Mesendoderm (in vitro differentiated cells): ENCODE measurements at regions not wholly inside any gene's neighbourhood (a gene's known extent, or its start where the extent isn't known, plus 50 kb on each side); places are given as distances from the start of the nearest gene placed in this dataset.

Source experiments
- DNase-seq: peaks from one replicate; pipeline ENCODE4 v3.0.0; 2013
- H2AK5ac ChIP-seq: 2 replicates; pipeline ENCODE4 v1.6.1; 2013; ENCODE audit warnings: low read length, inconsistent platforms
- H2BK120ac ChIP-seq: 2 replicates; pipeline ENCODE4 v1.6.1; 2013; ENCODE audit warnings: low read depth, mild to moderate bottlenecking, low read length, moderate library complexity, mixed read lengths
- H2BK15ac ChIP-seq: replicated peaks from 2 replicates; pipeline ENCODE4 v1.6.1; 2013; ENCODE audit warnings: low read depth, mild to moderate bottlenecking, moderate library complexity
- H2BK5ac ChIP-seq: 2 replicates; pipeline ENCODE4 v1.6.1; 2013; ENCODE audit warnings: low read length, inconsistent platforms
- H3K18ac ChIP-seq: 2 replicates; pipeline ENCODE4 v1.6.1; 2013; ENCODE audit warnings: mild to moderate bottlenecking, low read length, mixed read lengths
- H3K23ac ChIP-seq: one replicate; pipeline ENCODE4 v1.6.1; 2013; ENCODE audit warnings: low read length
- H3K27ac ChIP-seq: 2 replicates; pipeline ENCODE4 v1.5.1; 2013; ENCODE audit warnings: low read depth, mild to moderate bottlenecking, inconsistent platforms, low read length, moderate library complexity
- H3K27me3 ChIP-seq: 2 replicates; pipeline ENCODE4 v1.6.1; 2013; ENCODE audit warnings: low read length, control low read depth, mild to moderate bottlenecking, inconsistent platforms; ENCODE audit not compliant: insufficient read depth, poor library complexity
- H3K36me3 ChIP-seq: 2 replicates; pipeline ENCODE4 v1.6.1; 2013; ENCODE audit warnings: low read length, inconsistent platforms; ENCODE audit not compliant: control insufficient read depth, insufficient read depth
- H3K4ac ChIP-seq: one replicate; pipeline ENCODE4 v1.6.1; 2013; ENCODE audit warnings: low read depth, mild to moderate bottlenecking, low read length, moderate library complexity
- H3K4me1 ChIP-seq: 2 replicates; pipeline ENCODE4 v1.6.1; 2013; ENCODE audit warnings: low read depth, low read length, inconsistent platforms; ENCODE audit not compliant: control insufficient read depth
- H3K4me2 ChIP-seq: 2 replicates; pipeline ENCODE4 v1.6.1; 2013; ENCODE audit warnings: low read length
- H3K4me3 ChIP-seq: 2 replicates; pipeline ENCODE4 v1.5.1; 2013; ENCODE audit warnings: mild to moderate bottlenecking, low read length
- H3K56ac ChIP-seq: one replicate; pipeline ENCODE4 v1.6.1; 2013; ENCODE audit warnings: low read length
- H3K79me1 ChIP-seq: 2 replicates; pipeline ENCODE4 v1.6.1; 2013; ENCODE audit warnings: low read length, inconsistent platforms
- H3K79me2 ChIP-seq: 2 replicates; pipeline ENCODE4 v1.6.1; 2013; ENCODE audit warnings: mild to moderate bottlenecking, low read length; ENCODE audit not compliant: control insufficient read depth, insufficient read depth
- H3K9ac ChIP-seq: 2 replicates; pipeline ENCODE4 v1.6.1; 2013; ENCODE audit warnings: low read length, inconsistent platforms
- H4K5ac ChIP-seq: one replicate; pipeline ENCODE4 v1.6.1; 2013; ENCODE audit warnings: low read length
- H4K8ac ChIP-seq: one replicate; pipeline ENCODE4 v1.6.1; 2013; ENCODE audit warnings: low read depth, mild to moderate bottlenecking, control low read depth, low read length, moderate library complexity
- WGBS: extraction: QIAGEN DNeasy Blood & Tissue Kit; methylation state at CpG from one replicate; pipeline ENCODE4 v1.1.7; 2013; ENCODE audit warnings: low lambda C conversion rate, missing lambda C conversion rate; ENCODE audit not compliant: insufficient coverage; ENCODE audit errors: extremely low coverage; 5-methylcytosine and 5-hydroxymethylcytosine counted together

DNA sequence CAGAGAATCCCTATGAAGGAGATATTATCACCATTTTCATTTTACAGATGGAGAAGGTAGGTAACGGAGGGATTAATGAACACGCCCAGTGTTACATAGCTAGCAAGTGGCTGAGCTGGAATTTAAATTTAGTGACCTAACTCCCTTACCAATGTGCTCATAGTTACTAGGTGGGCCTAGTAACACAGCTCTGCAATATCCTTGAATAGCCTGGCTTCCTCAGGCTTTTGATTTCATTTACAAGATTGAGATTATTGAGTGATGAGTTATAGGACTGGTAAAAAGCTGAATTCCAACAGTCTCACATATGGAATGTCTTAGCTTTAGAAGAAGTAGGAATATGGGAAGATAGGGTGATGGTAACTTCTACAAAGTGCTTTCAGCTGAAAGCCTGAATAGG, 336.3 kb upstream of the KIF2A start:
- Histone ChIP-seq H3K27me3 (no peaks in the 10 kb centered on the region), H3K79me2 (no peaks in the 10 kb centered on the region), H3K4me1 (peaks cover 6% of the 10 kb centered on the region), H3K4me3 (no peak overlapping the region), H3K27ac (no peak overlapping the region), H3K23ac (no peak overlapping the region), H3K18ac (no peak overlapping the region), H3K56ac (no peak overlapping the region), H3K4me2 (no peak overlapping the region), H3K36me3 (no peaks in the 10 kb centered on the region), H2BK5ac (no peak overlapping the region), H2AK5ac (no peak overlapping the region), H4K5ac (no peak overlapping the region), H2BK120ac (no peak overlapping the region), H3K79me1 (no peaks in the 10 kb centered on the region), H2BK15ac (no peak overlapping the region), H4K8ac (no peak overlapping the region), H3K4ac (no peak overlapping the region), H3K9ac (no peak overlapping the region)
- no peak for DNase-seq
- no CpG with 5 or more reads among the region's 2 CpGs for WGBS

DNA sequence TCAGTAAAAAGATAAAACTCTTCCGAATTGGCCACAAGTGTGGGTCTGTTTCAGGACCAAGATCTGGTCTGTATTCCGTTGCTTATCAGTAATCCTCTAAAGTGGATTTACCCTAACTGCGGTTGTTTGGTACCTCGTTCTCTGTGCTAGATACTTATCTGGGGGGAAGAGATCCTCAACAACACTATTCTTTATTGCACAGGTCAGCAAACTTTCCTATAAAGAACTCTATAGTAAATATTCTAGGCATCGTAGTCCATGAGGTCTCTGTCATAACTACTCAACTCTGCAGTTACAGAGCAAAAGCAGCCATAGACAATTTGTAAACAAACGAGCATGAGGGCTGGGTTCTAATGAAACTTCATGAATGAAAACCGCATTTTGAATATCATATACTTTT, 335.8 kb upstream of the KIF2A start:
- Histone ChIP-seq H4K8ac (no peak overlapping the region), H3K4me3 (no peak overlapping the region), H2BK5ac (no peak overlapping the region), H2AK5ac (no peak overlapping the region), H3K79me1 (no peaks in the 10 kb centered on the region), H3K36me3 (no peaks in the 10 kb centered on the region), H3K27ac (no peak overlapping the region), H3K4ac (no peak overlapping the region), H3K23ac (no peak overlapping the region), H2BK120ac (no peak overlapping the region), H3K56ac (no peak overlapping the region), H3K4me1 (peaks cover 6% of the 10 kb centered on the region), H3K4me2 (no peak overlapping the region), H2BK15ac (no peak overlapping the region), H3K9ac (no peak overlapping the region), H3K79me2 (no peaks in the 10 kb centered on the region), H3K27me3 (no peaks in the 10 kb centered on the region), H3K18ac (no peak overlapping the region), H4K5ac (no peak overlapping the region)
- no CpG with 5 or more reads among the region's 7 CpGs for WGBS
- DNase-seq: no peak

DNA sequence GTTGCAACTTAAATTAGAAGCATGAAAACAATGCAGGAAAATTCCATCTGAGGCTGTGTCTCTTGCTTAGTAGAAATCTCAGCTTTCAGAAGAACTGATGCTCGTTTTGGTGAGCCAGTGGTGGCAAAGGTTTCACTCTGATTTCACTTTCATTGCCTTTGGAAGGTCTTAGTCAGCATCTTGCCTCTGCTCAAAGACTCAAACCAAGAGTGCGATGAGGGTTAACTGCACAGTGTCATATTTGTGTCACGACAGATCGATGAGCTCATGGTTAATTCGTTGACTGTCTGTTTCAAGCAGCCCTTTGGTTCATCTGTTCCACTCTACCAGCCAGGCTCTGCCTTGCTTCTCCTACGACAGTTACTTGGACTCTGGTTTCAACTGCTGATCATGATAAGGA, 331.3 kb upstream of the KIF2A start:
- Histone ChIP-seq H3K79me1 (no peaks in the 10 kb centered on the region), H2AK5ac (no peak overlapping the region), H4K8ac (no peak overlapping the region), H3K4ac (no peak overlapping the region), H2BK5ac (no peak overlapping the region), H3K27ac (no peak overlapping the region), H3K79me2 (no peaks in the 10 kb centered on the region), H3K9ac (no peak overlapping the region), H3K23ac (no peak overlapping the region), H3K4me3 (no peak overlapping the region), H3K4me1 (no peaks in the 10 kb centered on the region), H2BK15ac (no peak overlapping the region), H2BK120ac (no peak overlapping the region), H3K27me3 (no peaks in the 10 kb centered on the region), H3K4me2 (no peak overlapping the region), H3K36me3 (no peaks in the 10 kb centered on the region), H3K18ac (no peak overlapping the region), H4K5ac (no peak overlapping the region), H3K56ac (no peak overlapping the region)
- no CpG with 5 or more reads among the region's 6 CpGs for WGBS
- no peak for DNase-seq

DNA sequence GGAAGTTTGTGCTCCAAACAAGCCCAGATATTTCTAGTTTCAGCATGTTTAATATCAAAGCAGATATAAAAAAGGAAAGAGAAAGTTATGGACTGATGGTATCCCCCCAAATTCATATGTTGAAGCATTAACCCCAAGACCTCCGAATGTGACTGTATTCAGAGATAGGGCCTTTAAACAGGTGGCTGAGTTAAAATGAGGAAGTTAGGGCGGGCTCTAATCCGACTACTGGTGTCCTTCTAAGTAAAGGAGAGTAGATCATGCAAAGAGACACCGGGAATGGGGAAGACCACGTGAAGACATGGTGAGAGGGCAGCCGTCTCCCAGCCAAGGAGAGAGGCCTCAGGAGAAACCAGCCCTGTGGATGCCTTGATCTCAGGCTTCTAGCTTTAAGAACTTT, 324.1 kb upstream of the KIF2A start:
- no peak overlapping the region for H3K23ac ChIP-seq
- H3K56ac ChIP-seq: no peak overlapping the region
- H3K4me1 ChIP-seq: no peaks in the 10 kb centered on the region
- no peaks in the 10 kb centered on the region for H3K79me1 ChIP-seq
- DNase-seq: no peak
- H4K5ac ChIP-seq: no peak overlapping the region
- H3K18ac ChIP-seq: no peak overlapping the region
- H3K27ac ChIP-seq: no peak overlapping the region
- no peaks in the 10 kb centered on the region for H3K27me3 ChIP-seq
- H3K79me2 ChIP-seq: no peaks in the 10 kb centered on the region
- H3K9ac ChIP-seq: no peak overlapping the region
- no peak overlapping the region for H3K4ac ChIP-seq
- no peak overlapping the region for H2BK5ac ChIP-seq
- H2AK5ac ChIP-seq: no peak overlapping the region
- no peaks in the 10 kb centered on the region for H3K36me3 ChIP-seq
- H2BK15ac ChIP-seq: no peak overlapping the region
- no CpG with 5 or more reads among the region's 6 CpGs for WGBS
- no peak overlapping the region for H3K4me3 ChIP-seq
- H3K4me2 ChIP-seq: no peak overlapping the region
- H4K8ac ChIP-seq: no peak overlapping the region
- no peak overlapping the region for H2BK120ac ChIP-seq

DNA sequence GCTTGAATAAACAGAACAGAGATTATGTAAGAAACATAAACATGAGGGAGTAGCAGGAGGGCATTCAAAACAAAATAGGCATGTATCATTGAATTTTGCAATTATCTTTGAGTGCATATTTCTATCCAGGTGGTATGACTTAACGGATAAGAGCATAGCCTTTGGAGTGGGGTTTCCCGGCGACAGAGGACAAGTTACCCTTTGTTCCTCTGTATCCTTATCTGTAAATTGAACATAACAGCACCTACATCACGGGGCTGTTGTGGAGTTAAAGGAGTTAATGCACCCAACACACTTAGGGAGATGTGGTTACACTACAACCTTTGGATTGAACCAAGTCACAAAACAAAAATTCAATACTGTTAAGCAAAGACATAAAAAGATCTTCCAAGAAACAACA, 314.6 kb upstream of the KIF2A start:
- Histone ChIP-seq H3K36me3 (no peaks in the 10 kb centered on the region), H3K27ac (no peak overlapping the region), H3K4ac (no peak overlapping the region), H3K79me2 (no peaks in the 10 kb centered on the region), H2BK15ac (no peak overlapping the region), H3K79me1 (no peaks in the 10 kb centered on the region), H3K9ac (no peak overlapping the region), H3K4me1 (no peaks in the 10 kb centered on the region), H2BK5ac (no peak overlapping the region), H4K5ac (no peak overlapping the region), H3K56ac (no peak overlapping the region), H3K4me2 (no peak overlapping the region), H2BK120ac (no peak overlapping the region), H4K8ac (no peak overlapping the region), H3K4me3 (no peak overlapping the region), H3K27me3 (no peaks in the 10 kb centered on the region), H2AK5ac (no peak overlapping the region), H3K18ac (no peak overlapping the region), H3K23ac (no peak overlapping the region)
- no peak for DNase-seq
- no CpG with 5 or more reads among the region's 4 CpGs for WGBS

DNA sequence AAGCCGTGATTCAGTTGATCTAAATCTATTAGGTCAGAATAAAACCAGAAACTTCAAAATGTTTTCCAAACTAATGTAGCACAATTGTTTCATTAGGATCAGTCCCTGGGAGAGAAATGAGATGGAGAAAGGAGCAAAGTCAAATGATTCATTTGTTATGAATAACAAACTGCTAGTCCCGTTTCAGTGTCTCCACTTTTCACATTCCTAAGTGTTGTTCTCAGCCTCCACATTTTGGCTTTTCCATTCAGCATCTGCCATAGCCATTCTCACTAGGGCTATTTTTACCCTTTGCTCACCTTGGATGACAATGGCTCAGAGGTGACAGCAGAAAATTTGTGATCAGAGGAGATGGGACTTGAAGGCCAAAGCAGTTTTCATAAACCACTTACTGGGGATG, 314.1 kb upstream of the KIF2A start:
- no peaks in the 10 kb centered on the region for H3K4me1 ChIP-seq

More for the DNA sequence above, 314.1 kb upstream of the KIF2A start:
- no peak overlapping the region for H3K4ac ChIP-seq
- H3K27ac ChIP-seq: no peak overlapping the region
- H3K4me3 ChIP-seq: no peak overlapping the region
- H3K79me1 ChIP-seq: no peaks in the 10 kb centered on the region
- WGBS: no CpG with 5 or more reads among the region's 2 CpGs
- no peaks in the 10 kb centered on the region for H3K27me3 ChIP-seq
- no peak overlapping the region for H2BK5ac ChIP-seq
- H2BK120ac ChIP-seq: no peak overlapping the region
- DNase-seq: no peak
- no peak overlapping the region for H4K8ac ChIP-seq
- no peaks in the 10 kb centered on the region for H3K79me2 ChIP-seq
- H3K9ac ChIP-seq: no peak overlapping the region
- H4K5ac ChIP-seq: no peak overlapping the region
- H3K36me3 ChIP-seq: no peaks in the 10 kb centered on the region
- H3K56ac ChIP-seq: no peak overlapping the region
- no peak overlapping the region for H2AK5ac ChIP-seq
- no peak overlapping the region for H3K4me2 ChIP-seq
- H3K23ac ChIP-seq: no peak overlapping the region
- no peak overlapping the region for H3K18ac ChIP-seq
- no peak overlapping the region for H2BK15ac ChIP-seq
